ENCODE measurements at regions not wholly inside any gene's neighbourhood (a gene's known extent, or its start where the extent isn't known, plus 50 kb on each side); places are given as distances from the start of the nearest gene placed in this dataset.

GRCh38 chr14:94917041-94917600 is 147.2 kb upstream of the GSC start:
- TF ChIP-seq CTCF (conservative IDR thresholded peaks at IDR 0.05; ENCODE audit: low read depth in 2 of 2) (no peak), POLR2AphosphoS5 (IDR thresholded peaks at IDR 0.05; ENCODE audit: low read depth) (no peak), EZH2 (IDR thresholded peaks at IDR 0.05; ENCODE audit: low read depth, unreplicated experiment) (no peak), EZH2phosphoT487 (IDR thresholded peaks at IDR 0.05; ENCODE audit: unreplicated experiment) (no peak), CREB1 (CRISPR knock-in tag; IDR thresholded peaks at IDR 0.05; ENCODE audit: low read depth) (no peak), JUNB (IDR thresholded peaks at IDR 0.05; ENCODE audit: unreplicated experiment) (no peak), REST (IDR thresholded peaks at IDR 0.05; ENCODE audit: unreplicated experiment) (no peak), ETS1 (IDR thresholded peaks at IDR 0.05) (no peak), NANOG (IDR thresholded peaks at IDR 0.05; ENCODE audit: borderline replicate concordance) (no peak), STAT1 (IDR thresholded peaks at IDR 0.05; ENCODE audit: unreplicated experiment) (no peak)
